ENCODE measurements at regions not wholly inside any gene's neighbourhood (a gene's known extent, or its start where the extent isn't known, plus 50 kb on each side); places are given as distances from the start of the nearest gene placed in this dataset.

- Histone ChIP-seq H3K36me3 (no peaks in the 10 kb centered on the region), H3K9me3 (no peaks in the 10 kb centered on the region), H3K4me3 (no peak overlapping the region), H3K27me3 (replicated peaks in 1 of 7) (peaks cover 0 to 7% (median 0%) of the 10 kb centered on the region in 7 donors), H3K27ac (no peak overlapping the region), H3K4me1 (no peaks in the 10 kb centered on the region)
- TF ChIP-seq POLR2AphosphoS5 (IDR thresholded peaks at IDR 0.05), result no peak
- TF ChIP-seq CTCF (IDR thresholded peaks at IDR 0.05 in 8 of 11, conservative IDR thresholded peaks at IDR 0.05 in 3 of 11), result no peak
- TF ChIP-seq POLR2A (IDR thresholded peaks at IDR 0.05), result no peak
- DNase-seq, result no peak
- intact Hi-C loops (cut with DNase I; ENCODE audit: low total_unique reads), result no loop called here
- 55 to 86% (median 81%) methylated on average over 2 to 8 of the region's 8 CpGs for whole genome bisulfite sequencing, 5 donors
These were observed 448.5 kb downstream of the TCERG1L start for GRCh38 chr10:130863044-130863443.

- Histone ChIP-seq H3K4me3 (no peak overlapping the region), H3K27ac (no peak overlapping the region), H3K36me3 (no peaks in the 10 kb centered on the region), H3K27me3 (replicated peaks in 1 of 7) (peaks cover 0 to 7% (median 0%) of the 10 kb centered on the region in 7 donors), H3K4me1 (no peaks in the 10 kb centered on the region), H3K9me3 (no peaks in the 10 kb centered on the region)
- intact Hi-C loops (cut with DNase I; ENCODE audit: low total_unique reads), result no loop called here
- no peak for TF ChIP-seq POLR2AphosphoS5 (IDR thresholded peaks at IDR 0.05)
- no peak for TF ChIP-seq CTCF (IDR thresholded peaks at IDR 0.05 in 8 of 11, conservative IDR thresholded peaks at IDR 0.05 in 3 of 11)
- no peak for TF ChIP-seq POLR2A (IDR thresholded peaks at IDR 0.05)
- DNase-seq, result no peak
- 70 to 78% (median 72%) methylated on average over 17 of the region's 17 CpGs for WGBS, 5 donors
These were observed 446.3 kb downstream of the TCERG1L start for GRCh38 chr10:130864961-130865818.

GRCh38 chr10:130866857-130867256, 444.7 kb downstream of the TCERG1L start:
- Histone ChIP-seq H3K27me3 (replicated peaks in 1 of 7) (peaks cover 0 to 7% (median 0%) of the 10 kb centered on the region in 7 donors), H3K36me3 (no peaks in the 10 kb centered on the region), H3K4me1 (no peaks in the 10 kb centered on the region), H3K4me3 (no peak overlapping the region), H3K27ac (no peak overlapping the region), H3K9me3 (no peaks in the 10 kb centered on the region)
- no peak for TF ChIP-seq POLR2AphosphoS5 (IDR thresholded peaks at IDR 0.05)
- no peak for TF ChIP-seq CTCF (IDR thresholded peaks at IDR 0.05 in 8 of 11, conservative IDR thresholded peaks at IDR 0.05 in 3 of 11)
- TF ChIP-seq POLR2A (IDR thresholded peaks at IDR 0.05), result no peak
- no peak for DNase-seq
- 88 to 94% (median 91%) methylated on average over 7 of the region's 7 CpGs for WGBS, 5 donors
- intact Hi-C loops (cut with DNase I; ENCODE audit: low total_unique reads), result no loop called here

- intact Hi-C loops (cut with DNase I; ENCODE audit: low total_unique reads), result no loop called here
- WGBS, 5 donors, result 79 to 90% (median 84%) methylated on average over 10 of the region's 10 CpGs
- no peak for DNase-seq
- Histone ChIP-seq H3K4me3 (no peak overlapping the region), H3K36me3 (no peaks in the 10 kb centered on the region), H3K4me1 (no peaks in the 10 kb centered on the region), H3K27me3 (replicated peaks in 1 of 7) (peaks cover 0 to 7% (median 0%) of the 10 kb centered on the region in 7 donors), H3K9me3 (peaks cover 0 to 1% (median 0%) of the 10 kb centered on the region in 8 donors), H3K27ac (no peak overlapping the region)
- TF ChIP-seq CTCF (IDR thresholded peaks at IDR 0.05 in 8 of 11, conservative IDR thresholded peaks at IDR 0.05 in 3 of 11), result no peak
- no peak for TF ChIP-seq POLR2AphosphoS5 (IDR thresholded peaks at IDR 0.05)
- TF ChIP-seq POLR2A (IDR thresholded peaks at IDR 0.05), result no peak
These were observed 443.9 kb downstream of the TCERG1L start for GRCh38 chr10:130867446-130868194.
